K562 (cell line): ENCODE measurements at regions not wholly inside any gene's neighbourhood (a gene's known extent, or its start where the extent isn't known, plus 50 kb on each side); places are given as distances from the start of the nearest gene placed in this dataset.

ENCODE experiments used
- ATAC-seq: fragments of 200-7000 bp; cut with Tn5 transposase; 3 replicates; pipeline ENCODE4 v1.9.1; 2020; ENCODE audit warnings: moderate library complexity
- BruUV-seq: library from RNA; stranded (reverse); fragments of 400-500 nt; replicated peaks from 2 replicates; lab custom pipeline; 2021; lab: Mats Ljungman, UMichigan
- CTCF ChIA-PET: fragments of 300-600 bp; formaldehyde crosslinking; extraction: SDS; loops from one replicate; lab custom pipeline; 2021; ENCODE audit warnings: low intra/inter-chr PET ratio; lab: Yijun Ruan, JAX
- POLR2A ChIA-PET: fragments of 300-600, 350-650 bp; sonication (Branson Sonifier 250); formaldehyde crosslinking; extraction: SDS; loops from one replicate; lab custom pipeline; 2021; ENCODE audit warnings: antibody characterized with exemption, inconsistent platforms; lab: Yijun Ruan, JAX
- DNase-seq, 4 experiments: peaks; one replicate each; pipeline versions ENCODE4 v3.0.0 to v3.0.0-alpha.2; 2011 to 2018; ENCODE audit warnings: low spot score in 3 of 4, mixed read lengths in 3 of 4; ENCODE audit errors: extremely low read depth in 1 of 4
- FAIRE-seq: peaks from 2 replicates; lab custom pipeline; 2011; peaks lifted over from hg19 to GRCh38; lab: Jason Lieb, UNC
- H2AFZ ChIP-seq: 2 replicates; pipeline ENCODE4 v1.6.0; 2011; ENCODE audit warnings: low read depth, low read length, control low read depth, inconsistent platforms
- H3K27ac ChIP-seq: fragments of 200-600 bp; 3 replicates; pipeline ENCODE4 v1.8.0; 2011; ENCODE audit warnings: low read depth, mild to moderate bottlenecking, control low read depth, inconsistent platforms, low read length, moderate library complexity, mixed read lengths; ENCODE audit errors: extremely low read depth
- H3K27me3 ChIP-seq, 2 experiments: fragments of 300-600 bp in 1 of 2; 2 replicates in 1 of 2; 3 replicates in 1 of 2; pipeline versions ENCODE4 v1.6.0 to v1.8.0; 2011; ENCODE audit warnings: inconsistent platforms in 2 of 2, low read length in 2 of 2, mild to moderate bottlenecking in 1 of 2, mixed read lengths in 1 of 2, moderate library complexity in 1 of 2; ENCODE audit not compliant: control insufficient read depth in 2 of 2, insufficient read depth in 2 of 2
- H3K36me3 ChIP-seq: fragments of 300-600 bp; 3 replicates; pipeline ENCODE4 v1.8.0; 2011; ENCODE audit warnings: mild to moderate bottlenecking, low read length, inconsistent platforms; ENCODE audit not compliant: control insufficient read depth, insufficient read depth
- H3K4me1 ChIP-seq, 2 experiments: fragments of 200-600 bp in 1 of 2; replicated peaks in 1 of 2; 2 replicates in 1 of 2; 3 replicates in 1 of 2; pipeline versions ENCODE4 v1.5.1 to v1.8.0; 2011; ENCODE audit warnings: inconsistent platforms in 2 of 2, low read length in 2 of 2, mild to moderate bottlenecking in 1 of 2, mixed read lengths in 1 of 2, moderate library complexity in 1 of 2; ENCODE audit not compliant: control insufficient read depth in 2 of 2, insufficient read depth in 2 of 2
- H3K4me2 ChIP-seq: 2 replicates; pipeline ENCODE4 v1.6.1; 2011; ENCODE audit warnings: low read length, control low read depth, inconsistent platforms, mixed read lengths; ENCODE audit not compliant: insufficient read depth
- H3K4me3 ChIP-seq: fragments of 200-600 bp; sonication (generic), shearing (Covaris generic); 2 replicates; pipeline ENCODE4 v1.5.1; 2016; ENCODE audit warnings: control low read depth, inconsistent platforms
- H3K79me2 ChIP-seq: fragments of 200-600 bp; 3 replicates; pipeline ENCODE4 v1.8.0; 2011; ENCODE audit warnings: low read length, inconsistent platforms; ENCODE audit not compliant: control insufficient read depth, insufficient read depth
- H3K9ac ChIP-seq, 2 experiments: 2 replicates each; pipeline versions ENCODE4 v1.6.0 to v1.6.1; 2011; ENCODE audit warnings: low read depth in 2 of 2, low read length in 2 of 2, control low read depth in 1 of 2, inconsistent platforms in 1 of 2, mild to moderate bottlenecking in 1 of 2, mixed read lengths in 1 of 2; ENCODE audit not compliant: insufficient read depth in 1 of 2
- H3K9me1 ChIP-seq: one replicate; pipeline ENCODE4 v1.6.0; 2011; ENCODE audit warnings: inconsistent platforms, mild to moderate bottlenecking, low read length, moderate library complexity; ENCODE audit not compliant: control insufficient read depth, insufficient read depth
- H3K9me3 ChIP-seq: replicated peaks from 2 replicates; pipeline ENCODE4 v1.5.1; 2011; ENCODE audit warnings: low read depth, low read length, inconsistent platforms; ENCODE audit not compliant: control insufficient read depth, insufficient read depth
- H4K20me1 ChIP-seq: replicated peaks from 2 replicates; pipeline ENCODE4 v1.6.1; 2011; ENCODE audit warnings: low read length, inconsistent platforms, mixed read lengths; ENCODE audit not compliant: control insufficient read depth, insufficient read depth
- ARID3A ChIP-seq: IDR thresholded peaks from 2 replicates; pipeline ENCODE4 v1.6.1; 2012; ENCODE audit warnings: low read depth, low read length, improper control_type of control experiment, borderline replicate concordance
- BACH1 ChIP-seq: fragments of 200-800 bp; sonication (Bioruptor generic); IDR thresholded peaks from 2 replicates; pipeline ENCODE4 v1.6.1; 2016; ENCODE audit warnings: missing genetic modification characterization, missing compliant biosample characterization
- HNRNPK ChIP-seq: fragments of 200-400 bp; formaldehyde crosslinking; IDR thresholded peaks from one replicate; pipeline ENCODE4 v1.6.1; 2018; ENCODE audit warnings: mild to moderate bottlenecking, low read depth, low read length; ENCODE audit not compliant: poor library complexity, severe bottlenecking
- HOXB6 ChIP-seq: fragments of 250-450 bp; sonication (Bioruptor Pico); IDR thresholded peaks from 2 replicates; pipeline ENCODE4 v1.5.1; 2022; ENCODE audit warnings: mild to moderate bottlenecking, borderline replicate concordance
- MITF ChIP-seq: IDR thresholded peaks from 2 replicates; pipeline ENCODE4 v1.6.1; 2014; ENCODE audit warnings: antibody characterized with exemption
- NCOA4 ChIP-seq: fragments of 450-650 bp; IDR thresholded peaks from 2 replicates; pipeline ENCODE4 v1.6.1; 2018; ENCODE audit warnings: mild to moderate bottlenecking; ENCODE audit not compliant: partially characterized antibody
- NFYB ChIP-seq: IDR thresholded peaks from 2 replicates; pipeline ENCODE4 v1.6.1; 2011; ENCODE audit warnings: mild to moderate bottlenecking, moderate library complexity; ENCODE audit not compliant: insufficient read length; ENCODE audit errors: extremely low read depth
- RAD51 ChIP-seq: fragments of 450-650 bp; IDR thresholded peaks from 2 replicates; pipeline ENCODE4 v1.7.1; 2016; ENCODE audit warnings: low read depth, mild to moderate bottlenecking, borderline replicate concordance
- RUNX1 ChIP-seq: sonication (generic); IDR thresholded peaks from 2 replicates; pipeline ENCODE4 v1.6.1; 2016; ENCODE audit warnings: antibody characterized with exemption, low read depth
- ZNF263 ChIP-seq: sonication (generic); formaldehyde crosslinking; IDR thresholded peaks from 2 replicates; pipeline ENCODE4 v1.8.0; 2022; ENCODE audit warnings: mild to moderate bottlenecking, missing genetic modification reagents, borderline replicate concordance
- WGBS: fragments of 100-300 bp; shearing (Covaris generic); methylation state at CpG from one replicate; pipeline ENCODE4 v1.1.6; 2016; ENCODE audit warnings: low coverage, mixed read lengths; ENCODE audit not compliant: insufficient coverage; ENCODE audit errors: missing lambda C conversion rate; 5-methylcytosine and 5-hydroxymethylcytosine counted together
- in situ Hi-C: fragments of 300-500 bp; cut with MboI; formaldehyde crosslinking; loops from 4 replicates; pipeline ENCODE4 v1.15.0; 2018; ENCODE audit warnings: inconsistent platforms, mixed read lengths
- intact Hi-C: fragments of 100-400 bp; cut with micrococcal nuclease; formaldehyde crosslinking; loops from 2 replicates; pipeline ENCODE4 v1.14.2; 2022
- TF ChIP-seq, protein P1 (sequence below): fragments of 450-650 bp; IDR thresholded peaks from 2 replicates; pipeline ENCODE4 v1.6.1; 2017; ENCODE audit warnings: mild to moderate bottlenecking, moderate library complexity

DNA sequence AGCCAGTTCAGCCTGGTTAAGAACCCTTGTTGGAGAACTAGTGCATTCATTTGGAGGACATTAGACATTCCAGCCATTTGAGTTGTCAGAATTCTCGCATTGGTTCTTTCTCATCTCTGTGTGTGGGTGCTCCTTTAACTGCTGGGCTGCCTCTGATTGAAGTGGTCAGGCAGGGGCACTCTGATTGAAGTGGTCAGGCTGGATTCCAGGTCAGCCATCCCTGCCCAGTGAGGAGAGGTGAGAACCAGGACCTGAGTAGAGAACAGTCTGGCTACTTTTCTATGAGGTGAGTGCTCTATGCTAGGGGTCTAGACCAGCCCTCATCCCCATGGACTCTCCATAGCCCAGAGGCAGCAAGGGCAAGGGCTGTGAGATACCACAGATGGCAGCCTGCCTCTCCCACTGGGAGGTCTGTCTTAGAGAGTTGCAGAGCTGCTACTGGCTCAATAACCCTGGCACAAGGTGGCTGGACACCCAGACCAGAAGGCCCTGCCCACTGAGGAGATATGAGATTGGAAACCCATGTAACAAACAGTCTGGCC is 691.6 kb downstream of the TMTC2 start:
- FAIRE-seq (no peak), ATAC-seq (no peak), DNase-seq (no peak)
- Histone ChIP-seq H3K9me3 (no peaks in the 10 kb centered on the region), H2AFZ (no peak overlapping the region), H3K27me3 (no peaks in the 10 kb centered on the region), H3K9ac (no peak overlapping the region), H4K20me1 (no peaks in the 10 kb centered on the region), H3K9me1 (no peaks in the 10 kb centered on the region), H3K27ac (no peak overlapping the region), H3K79me2 (no peaks in the 10 kb centered on the region), H3K36me3 (no peaks in the 10 kb centered on the region), H3K4me2 (no peak overlapping the region), H3K4me3 (no peak overlapping the region), H3K4me1 (no peaks in the 10 kb centered on the region)
- BruUV-seq, result no TSS peak
- WGBS, result 15% methylated on average over 1 of the region's 1 CpG
- intact Hi-C loops (no loop called here), in situ Hi-C loops (no loop called here)
- ChIA-PET POLR2A (no interaction called here), CTCF (no interaction called here)
- TF ChIP-seq ARID3A (no peak), RAD51 (no peak), NCOA4 (no peak), BACH1 (no peak), HNRNPK (no peak), MITF (no peak), ZNF263 (CRISPR knock-in tag) (no peak), NFYB (no peak), RUNX1 (no peak), HOXB6 (no peak)
- TF ChIP-seq, protein P1, sequence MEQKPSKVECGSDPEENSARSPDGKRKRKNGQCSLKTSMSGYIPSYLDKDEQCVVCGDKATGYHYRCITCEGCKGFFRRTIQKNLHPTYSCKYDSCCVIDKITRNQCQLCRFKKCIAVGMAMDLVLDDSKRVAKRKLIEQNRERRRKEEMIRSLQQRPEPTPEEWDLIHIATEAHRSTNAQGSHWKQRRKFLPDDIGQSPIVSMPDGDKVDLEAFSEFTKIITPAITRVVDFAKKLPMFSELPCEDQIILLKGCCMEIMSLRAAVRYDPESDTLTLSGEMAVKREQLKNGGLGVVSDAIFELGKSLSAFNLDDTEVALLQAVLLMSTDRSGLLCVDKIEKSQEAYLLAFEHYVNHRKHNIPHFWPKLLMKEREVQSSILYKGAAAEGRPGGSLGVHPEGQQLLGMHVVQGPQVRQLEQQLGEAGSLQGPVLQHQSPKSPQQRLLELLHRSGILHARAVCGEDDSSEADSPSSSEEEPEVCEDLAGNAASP, result no peak
